Common myeloid progenitor, CD34-positive (primary cell): ENCODE measurements at regions not wholly inside any gene's neighbourhood (a gene's known extent, or its start where the extent isn't known, plus 50 kb on each side); places are given as distances from the start of the nearest gene placed in this dataset.

ENCODE experiments used
- CTCF ChIA-PET: fragments of 350-600 bp; sonication (Branson Sonifier 250); formaldehyde crosslinking; loops from one replicate; lab custom pipeline; 2021; ENCODE audit warnings: antibody characterized with exemption; lab: Charles Lee
- POLR2A ChIA-PET: fragments of 350-600 bp; sonication (Branson Sonifier 250); formaldehyde crosslinking; loops from one replicate; lab custom pipeline; 2021; ENCODE audit warnings: antibody characterized with exemption; lab: Charles Lee
- DNase-seq, 3 donors: peaks; one replicate each; pipeline versions ENCODE4 v3.0.0 to v3.0.0-alpha.2; 2013
- H3K27ac ChIP-seq, 2 experiments: 1 replicate in 1 of 2; 2 replicates in 1 of 2; pipeline ENCODE4 v1.7.0; 2013; ENCODE audit warnings: inconsistent platforms in 2 of 2, low read length in 2 of 2, mild to moderate bottlenecking in 2 of 2, low read depth in 1 of 2, moderate library complexity in 1 of 2; ENCODE audit not compliant: severe bottlenecking in 2 of 2, insufficient read depth in 1 of 2, poor library complexity in 1 of 2
- H3K27me3 ChIP-seq, 5 experiments: replicated peaks in 2 of 5; 1 replicate in 3 of 5; 2 replicates in 2 of 5; pipeline versions ENCODE4 v1.6.1 to v1.7.0; 2013; ENCODE audit warnings: low read length in 4 of 5, mild to moderate bottlenecking in 2 of 5, moderate library complexity in 2 of 5, inconsistent platforms in 1 of 5; ENCODE audit not compliant: insufficient read depth in 5 of 5, control insufficient read depth in 4 of 5
- H3K36me3 ChIP-seq, 4 experiments: 1 replicate in 2 of 4; 2 replicates in 2 of 4; pipeline versions ENCODE4 v1.6.1 to v1.7.0; 2013; ENCODE audit warnings: low read length in 3 of 4, control low read depth in 1 of 4, mild to moderate bottlenecking in 1 of 4; ENCODE audit not compliant: control insufficient read depth in 4 of 4, insufficient read depth in 4 of 4
- H3K4me1 ChIP-seq, 4 experiments: 1 replicate in 3 of 4; 2 replicates in 1 of 4; pipeline versions ENCODE4 v1.6.1 to v1.7.1; 2013; ENCODE audit warnings: low read length in 3 of 4, mild to moderate bottlenecking in 3 of 4, control low read depth in 1 of 4, inconsistent platforms in 1 of 4, moderate library complexity in 1 of 4; ENCODE audit not compliant: control insufficient read depth in 4 of 4, insufficient read depth in 4 of 4; ENCODE audit errors: control extremely low read depth in 1 of 4
- H3K4me3 ChIP-seq, 7 experiments: 1 replicate in 4 of 7; 2 replicates in 3 of 7; pipeline versions ENCODE4 v1.5.1 to v1.7.0; 2013; ENCODE audit warnings: mild to moderate bottlenecking in 7 of 7, low read length in 6 of 7, moderate library complexity in 6 of 7, inconsistent platforms in 2 of 7, low read depth in 2 of 7, control low read depth in 1 of 7; ENCODE audit not compliant: insufficient read depth in 4 of 7, control insufficient read depth in 1 of 7; ENCODE audit errors: extremely low read depth in 1 of 7
- H3K9me3 ChIP-seq, 5 experiments: 1 replicate in 4 of 5; 2 replicates in 1 of 5; pipeline versions ENCODE4 v1.6.1 to v1.7.1; 2013; ENCODE audit warnings: low read length in 4 of 5, mild to moderate bottlenecking in 2 of 5, inconsistent platforms in 1 of 5, low read depth in 1 of 5, moderate library complexity in 1 of 5; ENCODE audit not compliant: control insufficient read depth in 4 of 5, insufficient read depth in 2 of 5; ENCODE audit errors: control extremely low read depth in 1 of 5
- WGBS: methylation state at CpG from one replicate; pipeline ENCODE4 v1.1.5; 2013; ENCODE audit not compliant: insufficient coverage; 5-methylcytosine and 5-hydroxymethylcytosine counted together

DNA sequence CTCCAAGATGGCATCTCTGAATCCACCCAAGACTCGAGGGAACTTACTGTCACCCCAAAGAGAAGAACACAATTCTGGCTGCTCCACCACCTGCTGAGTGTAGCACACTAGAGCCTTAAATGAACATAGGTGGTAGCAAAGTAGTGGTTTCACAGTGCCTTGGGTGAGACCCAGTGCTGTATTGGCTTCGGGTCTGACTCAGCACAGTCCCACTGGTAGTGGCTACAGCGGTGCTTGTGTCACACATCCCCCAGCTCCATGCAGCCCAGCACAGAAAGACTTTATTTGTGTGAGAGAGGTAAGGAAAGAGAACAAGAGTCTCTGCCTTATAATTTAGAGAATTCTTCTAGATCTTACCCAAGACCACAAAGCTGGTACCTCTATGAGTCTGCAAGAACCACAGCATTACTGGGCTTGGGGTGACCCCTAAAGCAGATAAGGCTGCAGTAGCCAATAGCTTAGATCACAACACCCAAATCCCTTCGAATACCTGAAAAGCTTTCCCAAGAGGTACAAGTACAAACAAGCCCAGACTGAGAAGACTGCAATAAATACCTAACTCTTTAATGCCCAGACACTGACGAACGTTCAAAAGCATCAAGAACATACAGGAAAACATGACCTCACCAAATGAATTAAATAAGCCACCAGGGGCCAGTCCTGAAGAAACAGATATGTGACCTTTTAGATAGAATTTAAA, 83.3 kb upstream of the SLC38A4 start:
- ChIA-PET CTCF (no interaction called here), POLR2A (no interaction called here)
- Histone ChIP-seq H3K4me3 (no peak overlapping the region), H3K4me1 (no peaks in the 10 kb centered on the region), H3K27me3 (no peaks in the 10 kb centered on the region), H3K9me3 (peaks cover 0 to 9% (median 0%) of the 10 kb centered on the region in 5 experiments), H3K27ac (no peak overlapping the region), H3K36me3 (no peaks in the 10 kb centered on the region)
- no peak for DNase-seq
- WGBS = 77% methylated on average over 3 of the region's 6 CpGs

DNA sequence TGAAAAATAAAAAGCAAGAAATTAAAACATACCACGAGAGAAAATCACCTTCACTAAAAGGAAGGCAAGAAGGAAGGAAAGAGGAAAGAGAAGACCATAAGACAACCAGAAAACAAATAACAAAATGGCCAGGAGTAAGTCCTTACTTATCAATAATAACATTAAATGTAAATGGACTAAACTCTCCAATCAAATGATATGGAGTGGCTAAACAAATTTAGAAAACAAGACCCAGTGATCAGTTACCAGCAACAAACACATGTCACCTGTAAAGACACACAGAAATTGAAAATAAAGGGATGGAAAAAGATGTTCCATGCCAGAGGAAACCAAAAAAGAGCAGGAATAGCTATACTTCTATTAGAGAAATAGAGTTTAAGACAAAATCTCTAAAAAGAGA, 85.0 kb upstream of the SLC38A4 start:
- H3K27ac ChIP-seq = no peak overlapping the region
- CTCF ChIA-PET = no interaction called here
- H3K4me3 ChIP-seq = no peak overlapping the region
- no CpG with 5 or more reads among the region's 1 CpG for WGBS
- no peaks in the 10 kb centered on the region for H3K36me3 ChIP-seq
- POLR2A ChIA-PET = no interaction called here
- no peaks in the 10 kb centered on the region for H3K27me3 ChIP-seq
- H3K9me3 ChIP-seq = peaks cover 0 to 9% (median 0%) of the 10 kb centered on the region in 5 experiments
- no peaks in the 10 kb centered on the region for H3K4me1 ChIP-seq
- DNase-seq = no peak

DNA sequence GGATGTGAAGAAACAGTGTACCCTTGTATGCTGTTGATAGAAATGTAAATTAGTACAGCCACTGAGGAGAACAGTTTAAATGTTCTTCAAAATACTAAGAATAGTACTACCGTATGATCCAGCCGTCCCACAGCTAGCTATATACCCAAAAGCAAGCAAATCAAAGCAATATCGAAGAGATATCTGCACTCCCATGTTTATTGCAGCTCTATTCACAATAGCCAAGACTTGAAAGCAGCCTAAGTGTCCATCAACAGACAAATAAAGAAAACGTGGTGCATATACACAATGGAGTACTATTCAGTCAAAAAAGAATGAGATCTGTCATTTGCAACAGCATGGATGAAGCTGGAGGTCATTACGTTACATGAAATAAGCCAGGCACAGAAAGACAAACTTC, 88.5 kb upstream of the SLC38A4 start:
- CTCF ChIA-PET = no interaction called here
- H3K4me1 ChIP-seq = no peaks in the 10 kb centered on the region
- DNase-seq = no peak
- no peaks in the 10 kb centered on the region for H3K36me3 ChIP-seq
- H3K27me3 ChIP-seq = no peaks in the 10 kb centered on the region
- POLR2A ChIA-PET = no interaction called here
- no peak overlapping the region for H3K4me3 ChIP-seq
- H3K9me3 ChIP-seq = peaks cover 0 to 9% (median 0%) of the 10 kb centered on the region in 5 experiments
- no peak overlapping the region for H3K27ac ChIP-seq
- WGBS = 93% methylated on average over 4 of the region's 5 CpGs

DNA sequence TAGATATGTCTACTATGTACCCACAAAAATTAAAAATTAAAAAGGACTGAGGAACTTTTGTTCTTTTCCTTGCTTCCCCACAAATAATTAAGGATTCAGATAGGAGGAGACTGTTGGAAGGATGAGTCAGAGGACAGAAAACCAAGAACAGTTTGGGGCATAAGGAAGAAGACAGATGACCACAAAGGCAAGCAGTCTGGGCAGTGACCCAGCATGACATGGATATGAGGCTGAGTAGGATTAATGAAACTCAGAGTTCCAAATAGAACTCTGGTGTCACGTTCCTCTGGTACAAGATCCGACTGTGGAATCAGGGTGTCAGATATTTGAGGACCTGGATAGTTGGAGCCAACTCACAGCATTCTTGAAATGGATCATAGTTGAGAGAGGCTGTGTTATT, 89.3 kb upstream of the SLC38A4 start:
- WGBS = 100% methylated on average over 2 of the region's 2 CpGs
- POLR2A ChIA-PET = no interaction called here
- no peak overlapping the region for H3K27ac ChIP-seq

DNA sequence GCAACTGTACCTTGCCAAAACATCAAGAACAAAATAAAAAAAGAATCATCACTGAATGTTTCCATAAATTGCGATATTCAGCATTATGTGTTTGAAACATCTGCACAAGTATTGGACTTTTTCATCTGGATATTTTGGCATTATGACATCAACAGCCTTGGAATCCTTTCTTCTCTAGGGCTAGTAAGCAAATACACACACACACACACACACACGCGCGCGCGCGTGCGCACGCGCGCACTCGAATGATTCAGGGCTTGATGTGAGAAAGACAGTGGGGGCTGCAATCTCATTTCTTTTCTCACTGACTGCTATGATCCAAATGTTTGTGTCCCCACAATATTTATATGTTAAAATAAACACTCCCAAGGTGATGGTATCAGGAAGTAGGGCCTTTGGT, 90.0 kb upstream of the SLC38A4 start:
- H3K27me3 ChIP-seq = no peaks in the 10 kb centered on the region
- POLR2A ChIA-PET = no interaction called here
- H3K27ac ChIP-seq = no peak overlapping the region

More for the DNA sequence above, 89.3 kb upstream of the SLC38A4 start:
- Histone ChIP-seq H3K4me3 (no peak overlapping the region), H3K36me3 (no peaks in the 10 kb centered on the region), H3K27me3 (no peaks in the 10 kb centered on the region), H3K4me1 (no peaks in the 10 kb centered on the region), H3K9me3 (peaks cover 0 to 6% (median 0%) of the 10 kb centered on the region in 5 experiments)
- CTCF ChIA-PET = no interaction called here
- no peak for DNase-seq

DNA sequence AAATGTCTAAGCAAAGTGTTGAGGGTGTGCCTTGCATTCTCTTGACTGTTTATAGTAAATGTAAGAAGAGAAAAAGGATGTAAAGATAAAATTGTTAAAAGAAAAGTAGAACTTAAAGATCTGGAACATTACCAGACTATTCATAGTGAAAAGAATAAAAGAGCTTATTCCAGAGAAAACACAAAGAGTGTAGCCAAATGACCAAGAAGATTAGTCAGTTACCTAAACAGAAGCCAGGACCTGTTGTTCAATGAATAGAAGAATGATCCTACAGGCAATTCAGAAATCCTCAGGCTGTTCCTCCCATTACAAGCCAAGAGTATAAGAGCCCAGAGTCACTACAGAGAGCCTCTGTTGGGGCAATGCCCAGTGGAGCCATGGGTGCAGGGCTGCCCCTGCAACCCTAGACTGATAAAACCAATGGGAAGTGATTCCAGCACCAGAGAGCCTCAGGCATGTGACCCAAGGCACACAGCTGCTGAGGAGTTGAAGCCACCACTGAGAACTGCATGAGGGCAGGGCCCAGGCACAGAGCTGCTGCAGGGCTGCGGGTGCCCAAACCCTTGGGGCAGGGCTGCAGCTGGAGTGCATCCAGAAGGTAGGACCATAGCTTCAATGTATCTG, 91.1 kb upstream of the SLC38A4 start:
- Histone ChIP-seq H3K9me3 (peaks cover 0 to 2% (median 0%) of the 10 kb centered on the region in 5 experiments), H3K36me3 (no peaks in the 10 kb centered on the region), H3K27me3 (no peaks in the 10 kb centered on the region), H3K4me1 (no peaks in the 10 kb centered on the region), H3K27ac (no peak overlapping the region), H3K4me3 (no peak overlapping the region)
- ChIA-PET CTCF (no interaction called here), POLR2A (no interaction called here)
- 100% methylated on average over 1 of the region's 1 CpG for WGBS
- no peak for DNase-seq

More for the DNA sequence above, 90.0 kb upstream of the SLC38A4 start:
- H3K4me3 ChIP-seq = no peak overlapping the region
- no peaks in the 10 kb centered on the region for H3K4me1 ChIP-seq
- H3K36me3 ChIP-seq = no peaks in the 10 kb centered on the region
- WGBS = 100% methylated on average over 1 of the region's 12 CpGs
- H3K9me3 ChIP-seq = peaks cover 0 to 4% (median 0%) of the 10 kb centered on the region in 5 experiments
- no peak for DNase-seq
- CTCF ChIA-PET = no interaction called here

DNA sequence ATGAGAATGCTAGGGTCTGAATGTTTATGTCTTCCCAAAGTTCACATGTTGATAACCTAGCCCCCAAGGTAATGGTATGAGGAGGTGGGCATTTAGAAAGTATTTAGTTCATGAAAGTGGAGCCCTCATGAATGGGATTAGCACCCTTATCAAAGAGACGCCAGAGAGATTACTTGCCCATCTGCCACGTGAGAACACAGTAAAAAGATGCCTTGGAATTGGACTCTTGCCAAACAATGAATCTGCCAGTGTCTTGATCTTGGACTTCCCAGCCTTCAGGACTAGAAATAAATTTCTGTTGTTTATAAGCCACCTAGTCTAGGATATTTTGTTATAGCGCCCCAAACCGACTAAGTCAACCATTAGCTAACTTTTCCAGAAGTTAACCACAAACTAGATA, 92.0 kb upstream of the SLC38A4 start:
- DNase-seq = no peak

More for the DNA sequence above, 92.0 kb upstream of the SLC38A4 start:
- Histone ChIP-seq H3K4me3 (no peak overlapping the region), H3K27me3 (no peaks in the 10 kb centered on the region), H3K4me1 (no peaks in the 10 kb centered on the region), H3K9me3 (peaks cover 0 to 2% (median 0%) of the 10 kb centered on the region in 5 experiments), H3K27ac (no peak overlapping the region), H3K36me3 (no peaks in the 10 kb centered on the region)
- 100% methylated on average over 4 of the region's 4 CpGs for WGBS
- POLR2A ChIA-PET = no interaction called here
- CTCF ChIA-PET = no interaction called here
